Activated CD4-positive, alpha-beta T cell treated with anti-CD3 and anti-CD28 coated beads, Interleukin-2, Interleukin-4, amounts not matched to agents 100 ng/mL and 50 ng/mL, durations not matched to agents 16 hours and 8 hours (primary cell): ENCODE measurements at regions not wholly inside any gene's neighbourhood (a gene's known extent, or its start where the extent isn't known, plus 50 kb on each side); places are given as distances from the start of the nearest gene placed in this dataset.

Experiments
- DNase-seq: peaks from one replicate; pipeline ENCODE4 v3.0.0-alpha.2; 2020; ENCODE audit warnings: low spot score

DNA sequence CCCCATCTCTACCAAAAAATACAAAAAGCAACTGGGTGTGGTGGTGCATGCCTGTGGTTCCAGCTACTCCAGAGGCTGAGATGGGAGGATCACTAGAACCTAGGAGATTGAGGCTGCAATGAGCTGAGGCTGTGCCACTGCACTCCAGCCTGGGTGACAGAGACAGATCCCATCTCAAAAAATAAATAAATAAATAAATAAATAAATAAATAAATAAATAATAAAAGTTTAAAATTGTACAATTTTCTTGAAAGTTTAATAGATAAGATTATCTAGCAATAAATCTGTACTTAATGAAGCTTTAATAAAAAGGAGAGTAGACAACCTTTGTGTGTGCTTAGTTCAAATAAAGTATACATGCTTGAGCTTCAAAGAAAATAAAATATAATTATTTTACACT is 310.0 kb upstream of the LRIG3 start:
- DNase-seq, result no peak

GRCh38 chr12:59219148-59219547 is 298.8 kb upstream of the LRIG3 start:
- no peak for DNase-seq

DNA sequence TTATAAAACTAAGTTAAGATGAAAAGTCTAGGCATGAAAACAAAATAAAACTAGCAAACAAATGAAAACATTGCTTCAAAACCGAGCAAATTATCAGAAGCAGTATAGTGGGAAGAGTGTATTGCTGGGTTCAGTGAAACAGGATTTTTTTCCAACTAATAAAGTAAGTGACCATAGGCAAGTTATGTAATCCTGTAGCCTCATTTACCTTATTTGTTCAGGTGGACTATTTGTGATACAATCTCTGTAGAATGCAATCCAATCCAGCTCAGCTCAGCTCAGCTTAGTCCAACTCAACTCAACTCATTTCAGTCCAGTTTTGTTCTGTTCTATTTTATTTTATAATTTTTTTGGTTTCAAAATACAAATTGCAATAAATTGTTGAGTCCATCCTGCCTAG is 276.7 kb upstream of the LRIG3 start:
- no peak for DNase-seq

GRCh38 chr12:59194794-59195193 is 274.5 kb upstream of the LRIG3 start:
- DNase-seq, result no peak

DNA sequence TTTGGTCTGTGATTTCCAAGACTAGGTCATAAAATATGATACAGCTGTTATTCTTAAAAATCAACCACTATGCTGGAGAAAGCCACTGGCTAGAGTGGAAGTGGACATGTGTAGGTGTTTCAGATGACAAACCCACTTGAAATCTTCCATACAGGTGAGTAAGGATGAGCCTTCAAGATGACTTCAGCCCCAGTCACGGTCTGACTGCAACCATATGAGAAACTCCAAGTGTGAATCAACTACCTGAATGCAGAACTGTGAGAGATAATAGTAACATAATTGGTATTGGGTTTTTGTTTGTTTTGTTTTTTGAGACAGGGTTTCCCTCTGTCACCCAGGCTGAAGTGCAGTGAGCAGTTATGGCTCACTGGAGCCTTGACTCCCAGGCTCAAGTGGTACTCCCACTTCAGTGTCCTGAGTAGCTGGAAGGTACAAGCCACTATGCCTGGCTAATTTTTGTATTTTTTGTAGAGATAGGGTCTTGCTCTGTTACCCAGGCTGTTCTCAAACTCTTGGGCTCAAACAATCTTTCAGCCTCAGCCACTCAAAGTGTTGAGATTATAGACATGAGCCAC is 273.3 kb upstream of the LRIG3 start:
- DNase-seq, result no peak

DNA sequence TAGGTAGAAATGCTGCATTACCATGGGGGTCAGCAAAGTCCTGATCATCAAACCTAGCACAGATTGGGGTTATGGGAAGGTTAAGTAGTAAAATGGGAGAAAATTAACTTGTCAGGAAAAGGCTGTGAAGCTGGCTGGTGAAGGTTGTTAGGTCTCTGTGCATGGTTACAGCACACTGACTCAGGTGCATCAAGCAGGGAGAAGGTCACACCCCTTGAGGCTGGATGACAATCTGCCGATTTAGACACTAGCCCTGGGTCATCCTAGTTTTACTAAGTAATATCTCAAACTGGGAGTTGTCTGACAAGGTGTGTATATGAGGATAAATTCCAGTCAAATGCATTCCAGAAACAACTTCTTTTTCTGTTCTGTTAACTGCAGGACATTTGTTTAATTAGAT is 271.1 kb upstream of the LRIG3 start:
- DNase-seq, result no peak

DNA sequence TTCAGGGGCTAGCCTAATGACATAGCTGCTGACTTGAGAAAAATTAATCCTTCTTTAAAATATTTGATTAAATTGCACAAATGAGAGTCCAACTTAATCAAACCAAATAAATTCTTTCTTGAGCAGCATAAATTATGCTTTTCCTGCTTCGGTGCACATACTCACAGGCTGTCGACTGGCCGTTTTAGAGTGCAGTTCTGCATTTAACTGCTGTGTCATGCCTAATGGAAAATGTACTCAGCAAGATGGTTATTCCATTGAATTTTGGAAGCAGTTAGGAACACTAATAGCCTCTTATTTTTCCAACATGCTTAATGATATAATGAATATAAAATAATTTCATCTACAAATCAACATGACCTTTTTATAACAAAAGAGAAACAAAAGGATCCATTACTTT is 266.1 kb upstream of the LRIG3 start:
- DNase-seq, result no peak

DNA sequence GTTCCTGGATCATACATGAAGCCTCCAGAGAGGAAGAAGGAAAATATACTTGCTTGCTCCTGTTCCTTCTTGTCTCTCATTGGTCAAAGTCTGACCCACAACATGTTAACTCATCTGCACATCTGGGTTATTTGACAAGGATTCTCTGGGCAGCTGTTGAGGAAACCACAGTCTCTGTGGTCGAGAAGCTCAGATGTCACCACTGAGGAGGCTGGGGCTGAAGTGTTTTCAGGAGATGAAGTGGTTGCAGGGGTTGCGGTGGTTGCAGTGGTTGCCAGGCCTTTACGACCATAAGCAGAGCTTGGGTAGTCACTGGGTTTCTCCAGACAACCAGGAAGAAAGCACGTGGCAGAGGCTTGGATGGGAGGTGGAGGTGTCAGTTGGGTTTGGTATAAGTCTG is 265.0 kb upstream of the LRIG3 start:
- no peak for DNase-seq

DNA sequence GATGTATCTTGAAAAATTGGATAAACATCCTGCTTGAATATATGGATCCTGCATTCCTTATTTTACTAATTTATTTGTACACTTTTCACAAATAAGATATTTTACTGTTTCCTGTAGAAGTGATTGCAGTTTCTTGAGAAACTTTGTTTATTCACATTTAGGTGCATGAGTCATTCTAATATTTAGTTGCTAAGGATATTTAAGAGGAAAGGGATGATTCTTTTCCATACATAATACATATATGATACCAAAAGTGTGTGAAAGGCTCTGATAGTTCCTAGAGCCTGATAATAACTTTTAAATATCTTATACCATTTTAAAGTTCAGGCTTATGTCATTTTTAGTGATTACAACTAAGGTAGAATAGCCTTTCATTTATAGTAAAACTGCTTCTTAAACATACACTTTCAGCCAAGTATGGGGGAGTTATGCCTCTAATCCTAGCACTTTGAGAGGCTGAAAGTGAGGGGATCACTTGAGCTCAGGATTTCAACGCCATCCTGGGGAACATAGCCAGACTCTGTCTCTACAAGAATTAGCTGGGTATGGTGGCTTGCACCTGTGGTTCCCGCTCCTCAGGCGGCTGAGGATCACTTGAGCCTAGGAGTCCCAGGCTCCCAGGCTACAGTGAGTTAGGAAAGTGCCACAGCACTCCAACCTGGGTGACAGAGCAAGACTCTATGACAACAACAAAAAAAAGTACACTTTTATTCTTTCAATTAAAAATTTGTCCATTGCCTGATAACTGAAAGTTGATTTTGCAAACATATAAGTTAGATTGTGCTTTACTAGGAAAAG is 262.6 kb upstream of the LRIG3 start:
- DNase-seq, result no peak

GRCh38 chr12:59182191-59182590 is 261.9 kb upstream of the LRIG3 start:
- peak; percentile 15 for DNase-seq

GRCh38 chr12:59181196-59181777 is 261.0 kb upstream of the LRIG3 start:
- no peak for DNase-seq

- DNase-seq, result no peak
These were observed 258.9 kb upstream of the LRIG3 start for GRCh38 chr12:59179231-59179630.

GRCh38 chr12:59173695-59174094 is 253.4 kb upstream of the LRIG3 start:
- no peak for DNase-seq

GRCh38 chr12:59168647-59169046 is 248.3 kb upstream of the LRIG3 start:
- no peak for DNase-seq

- DNase-seq, result no peak
These were observed 246.2 kb upstream of the LRIG3 start for GRCh38 chr12:59166457-59166856.

- DNase-seq, result peak; percentile 6
These were observed 244.9 kb upstream of the LRIG3 start for GRCh38 chr12:59164991-59165718.

DNA sequence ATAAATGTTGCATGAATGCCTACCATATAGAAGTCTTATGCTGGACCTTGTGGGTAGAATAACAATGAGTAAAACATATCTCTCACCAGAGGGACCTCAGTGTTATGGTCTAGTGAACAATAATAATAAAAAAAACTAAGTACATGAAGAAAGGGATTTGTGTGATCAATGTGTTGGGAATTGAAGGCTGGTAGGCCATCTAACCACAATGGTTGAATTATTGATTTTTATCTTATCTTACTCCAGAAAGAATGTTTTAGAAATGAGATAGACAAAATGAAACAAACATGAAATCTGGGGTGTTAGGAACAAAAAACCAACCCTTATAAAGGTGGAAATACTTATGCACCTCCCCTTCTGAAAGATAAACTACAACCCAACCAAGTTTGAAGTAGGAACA is 243.9 kb upstream of the LRIG3 start:
- DNase-seq, result no peak

- DNase-seq, result no peak
These were observed 238.4 kb upstream of the LRIG3 start for GRCh38 chr12:59158681-59159080.

- no peak for DNase-seq
These were observed 237.8 kb upstream of the LRIG3 start for GRCh38 chr12:59158066-59158465.

DNA sequence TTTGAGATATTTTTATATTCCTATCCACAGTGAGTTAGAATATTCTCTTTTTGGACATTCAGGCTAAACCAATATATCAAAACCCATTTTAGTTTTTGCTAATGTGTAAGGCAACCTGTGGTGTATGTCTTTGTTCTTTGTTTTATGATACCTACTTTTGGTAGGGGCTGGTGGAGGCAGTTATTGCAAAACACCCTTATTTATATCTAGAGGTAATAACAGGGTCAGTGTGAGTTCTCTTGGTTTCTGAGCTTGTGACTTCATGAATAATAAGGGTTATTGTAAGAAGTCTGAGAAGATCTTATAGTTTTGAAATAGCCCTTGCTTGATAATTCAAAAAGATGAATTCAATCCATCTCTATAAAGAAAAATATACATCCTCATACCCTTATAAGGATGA is 235.1 kb upstream of the LRIG3 start:
- no peak for DNase-seq

DNA sequence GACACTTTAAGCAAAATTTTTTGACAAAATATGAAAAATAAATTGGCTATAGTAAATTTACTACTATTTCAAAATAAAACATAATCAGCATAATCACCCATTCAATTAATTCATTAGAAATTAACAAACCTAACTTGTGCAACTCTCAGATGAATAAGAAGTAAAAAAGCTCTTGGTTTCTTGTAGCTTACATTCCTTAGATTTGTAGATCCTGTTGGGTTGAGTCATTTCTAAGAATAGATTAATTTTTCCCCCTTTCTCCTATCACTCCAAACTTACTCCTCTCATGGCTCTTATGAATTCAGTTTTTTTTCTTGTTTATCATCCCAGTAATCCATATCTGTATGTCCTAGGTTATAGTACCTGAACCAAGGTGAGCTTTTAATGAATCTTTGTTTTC is 230.9 kb upstream of the LRIG3 start:
- DNase-seq, result no peak

- peak; percentile 69 for DNase-seq
These were observed 229.8 kb upstream of the LRIG3 start for GRCh38 chr12:59149995-59150642.
